ENCODE measurements at regions not wholly inside any gene's neighbourhood (a gene's known extent, or its start where the extent isn't known, plus 50 kb on each side); places are given as distances from the start of the nearest gene placed in this dataset.
"Not testable (repeated sequence)": the region's sequence is repeated elsewhere in the genome, so short reads cannot be mapped to it uniquely, and the experiment has no call there.

- no peak for DNase-seq
Observed at GRCh38 chr15:87752250-87752951, 504.1 kb downstream of the NTRK3 start.

GRCh38 chr15:87748483-87748882 lies 508.1 kb downstream of the NTRK3 start:
- DNase-seq: no peak

DNA sequence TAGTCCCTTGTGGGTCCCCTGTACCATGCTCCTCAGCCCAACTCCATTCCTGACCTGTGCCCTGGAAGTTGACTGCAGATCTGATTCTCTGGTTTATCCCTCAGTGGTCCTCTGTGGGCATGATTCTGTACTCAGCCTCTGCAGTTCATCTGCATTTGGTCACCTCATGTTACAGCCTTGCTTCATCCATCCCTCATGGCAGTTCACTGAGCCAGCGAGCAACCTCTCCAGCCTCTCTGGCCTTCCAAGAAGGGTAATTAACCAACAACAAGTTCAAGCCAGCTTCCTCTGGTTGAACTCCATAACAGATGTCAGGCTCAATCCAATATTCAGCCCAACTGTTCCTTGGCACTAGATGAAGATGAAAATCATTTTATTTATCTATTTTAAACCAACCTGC lies 509.5 kb downstream of the NTRK3 start:
- no peak for DNase-seq

GRCh38 chr15:87746333-87746732 lies 510.2 kb downstream of the NTRK3 start:
- DNase-seq: no peak

GRCh38 chr15:87744815-87745214 lies 511.7 kb downstream of the NTRK3 start:
- DNase-seq: no peak

DNA sequence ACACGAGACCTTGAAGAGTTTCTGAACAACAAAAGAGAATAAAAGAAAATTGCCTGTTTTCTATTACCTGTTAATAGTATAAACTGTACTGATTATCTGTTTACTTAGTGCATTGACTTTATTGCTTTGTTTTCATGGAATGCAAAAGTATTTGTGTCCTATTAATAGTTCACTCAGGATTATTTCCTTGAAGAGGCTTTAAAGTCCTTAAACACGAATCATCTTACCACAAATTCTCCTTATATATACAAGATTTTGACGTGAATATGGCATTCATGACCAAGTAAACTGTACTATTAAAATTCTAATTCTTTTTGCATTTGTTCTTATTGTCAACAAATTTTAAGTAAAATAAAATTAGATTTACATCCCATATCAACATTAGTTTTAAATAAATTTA lies 513.0 kb downstream of the NTRK3 start:
- no peak for DNase-seq

DNA sequence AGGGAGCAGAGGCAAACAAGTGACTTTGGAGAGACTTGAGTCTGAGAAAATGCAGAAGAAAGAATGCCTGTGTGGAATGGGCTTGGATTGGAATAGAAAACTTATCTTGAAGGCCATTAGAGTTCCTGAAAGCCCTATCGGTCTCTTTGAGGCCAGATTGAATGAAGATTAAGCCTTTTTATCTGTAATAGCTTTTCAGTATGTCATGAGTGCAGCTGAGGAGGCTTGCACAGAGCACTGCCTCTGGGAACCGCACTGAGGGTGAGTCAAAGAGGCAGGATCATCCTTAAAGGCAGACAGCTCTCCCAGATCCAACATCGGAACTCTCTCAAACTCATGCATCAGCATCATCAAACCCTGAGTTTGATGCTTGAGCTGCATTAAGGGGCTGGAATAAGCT lies 515.2 kb downstream of the NTRK3 start:
- no peak for DNase-seq

DNA sequence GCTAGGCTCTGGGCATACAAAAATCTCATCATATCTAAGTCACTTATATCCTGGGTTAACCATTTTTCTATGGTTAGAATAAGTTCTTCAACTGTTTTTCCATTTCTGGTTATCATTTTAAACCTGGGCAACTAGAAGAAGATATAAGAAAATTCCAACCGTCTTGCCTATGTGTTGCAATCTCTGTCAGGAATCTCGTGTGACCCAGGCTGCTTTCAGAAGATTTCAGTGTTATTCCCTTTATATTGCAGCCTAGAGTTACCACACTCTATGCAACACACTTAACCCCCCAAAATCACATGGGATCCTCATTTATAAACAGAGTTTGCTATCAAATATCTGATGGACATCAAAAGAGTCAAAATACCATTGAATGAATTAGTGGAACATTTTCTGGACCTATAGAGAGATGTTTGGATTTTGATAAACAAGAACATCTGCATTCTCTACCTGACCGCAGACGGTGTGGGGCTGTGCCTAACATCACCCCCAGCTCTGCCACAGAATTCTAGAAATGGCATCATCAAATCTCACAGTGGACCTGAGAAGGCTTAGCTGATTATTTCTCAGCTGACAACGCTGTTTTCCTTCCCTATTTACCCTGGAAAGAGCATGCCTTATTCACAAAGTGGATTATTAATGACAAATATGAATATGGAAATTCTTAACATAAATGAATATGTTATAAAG lies 515.7 kb downstream of the NTRK3 start:
- no peak for DNase-seq

GRCh38 chr15:87739866-87740265 lies 516.7 kb downstream of the NTRK3 start:
- no peak for DNase-seq

DNA sequence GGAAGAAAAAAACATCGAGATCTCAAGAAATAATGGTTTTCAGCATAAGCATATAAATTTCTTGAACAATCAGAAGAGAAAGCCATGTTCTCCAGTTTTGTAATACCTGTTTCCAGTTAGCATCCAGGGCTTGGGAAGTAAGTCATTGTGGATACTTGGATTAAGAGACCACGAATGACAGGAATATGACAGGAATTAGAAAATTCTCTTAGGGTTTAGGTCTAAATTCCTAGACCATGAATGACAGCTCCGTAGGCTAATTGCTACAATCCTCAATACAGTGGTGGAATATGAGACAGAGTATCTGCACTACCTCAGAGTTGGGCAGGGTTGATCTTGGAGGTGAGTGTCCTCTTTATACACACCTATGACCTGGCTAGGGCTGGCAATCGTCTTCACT lies 517.5 kb downstream of the NTRK3 start:
- DNase-seq: no peak

DNA sequence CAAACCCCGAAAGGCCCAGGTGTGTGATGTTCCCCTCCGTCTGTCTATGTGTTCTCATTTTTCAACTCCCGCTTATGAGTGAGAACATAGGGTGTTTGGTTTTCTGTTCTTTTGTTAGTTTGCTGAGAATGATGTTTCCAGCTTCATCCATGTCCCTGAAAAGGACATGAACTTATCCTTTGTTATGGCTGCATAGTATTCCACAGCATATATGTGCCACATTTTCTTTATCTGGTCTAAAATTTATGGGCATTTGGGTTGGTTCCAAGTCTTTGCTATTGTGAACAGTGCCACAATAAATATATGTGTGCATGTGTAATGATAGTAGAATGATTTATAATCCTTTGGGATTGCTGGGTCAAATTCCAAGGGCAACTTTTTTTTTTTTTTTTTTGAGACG lies 519.1 kb downstream of the NTRK3 start:
- not testable (repeated sequence) for DNase-seq

DNA sequence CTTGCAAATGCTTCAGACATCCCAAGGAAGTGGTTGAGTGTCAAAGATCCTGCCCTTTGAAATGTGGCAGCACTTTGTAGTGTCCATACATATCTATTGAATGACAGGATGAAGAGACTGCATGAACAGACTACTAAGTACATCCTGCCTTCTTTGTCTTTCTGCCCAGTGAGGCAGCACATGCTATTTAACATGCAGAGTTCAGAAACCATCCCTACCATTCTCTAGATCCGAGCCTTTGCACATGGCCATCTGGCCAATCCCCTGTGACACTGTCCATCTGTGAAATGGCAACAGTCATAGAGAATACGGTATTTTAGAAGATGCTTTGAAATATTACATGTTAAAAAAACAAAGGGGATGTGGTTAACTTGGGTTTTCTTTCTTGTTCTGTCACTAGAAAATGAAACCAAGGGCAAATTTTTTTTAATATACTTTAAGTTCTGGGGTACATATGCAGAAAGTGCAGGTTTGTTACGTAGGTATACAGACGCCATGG lies 519.6 kb downstream of the NTRK3 start:
- no peak for DNase-seq

- no peak for DNase-seq
Observed at GRCh38 chr15:87736401-87736800, 520.1 kb downstream of the NTRK3 start.

DNA sequence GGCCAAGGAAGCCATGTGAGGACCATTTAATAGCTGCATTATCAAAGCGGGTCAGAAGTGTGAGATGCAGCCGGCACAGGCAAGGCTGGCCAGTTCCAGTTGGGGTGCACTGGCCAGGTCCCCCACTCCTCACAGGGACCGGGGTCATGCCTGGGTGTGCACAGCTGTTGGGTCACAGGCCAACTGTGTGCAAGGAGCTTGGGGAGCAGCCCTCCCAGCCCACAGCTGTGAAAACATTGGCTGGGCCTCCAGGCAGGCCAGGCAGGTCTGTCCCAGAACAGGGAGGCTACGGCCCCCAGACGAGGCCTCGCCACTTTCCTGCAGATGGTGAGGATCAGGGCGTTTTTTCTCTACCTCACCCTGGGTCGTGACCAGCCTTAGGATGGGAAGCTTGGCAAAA lies 521.0 kb downstream of the NTRK3 start:
- DNase-seq: no peak

DNA sequence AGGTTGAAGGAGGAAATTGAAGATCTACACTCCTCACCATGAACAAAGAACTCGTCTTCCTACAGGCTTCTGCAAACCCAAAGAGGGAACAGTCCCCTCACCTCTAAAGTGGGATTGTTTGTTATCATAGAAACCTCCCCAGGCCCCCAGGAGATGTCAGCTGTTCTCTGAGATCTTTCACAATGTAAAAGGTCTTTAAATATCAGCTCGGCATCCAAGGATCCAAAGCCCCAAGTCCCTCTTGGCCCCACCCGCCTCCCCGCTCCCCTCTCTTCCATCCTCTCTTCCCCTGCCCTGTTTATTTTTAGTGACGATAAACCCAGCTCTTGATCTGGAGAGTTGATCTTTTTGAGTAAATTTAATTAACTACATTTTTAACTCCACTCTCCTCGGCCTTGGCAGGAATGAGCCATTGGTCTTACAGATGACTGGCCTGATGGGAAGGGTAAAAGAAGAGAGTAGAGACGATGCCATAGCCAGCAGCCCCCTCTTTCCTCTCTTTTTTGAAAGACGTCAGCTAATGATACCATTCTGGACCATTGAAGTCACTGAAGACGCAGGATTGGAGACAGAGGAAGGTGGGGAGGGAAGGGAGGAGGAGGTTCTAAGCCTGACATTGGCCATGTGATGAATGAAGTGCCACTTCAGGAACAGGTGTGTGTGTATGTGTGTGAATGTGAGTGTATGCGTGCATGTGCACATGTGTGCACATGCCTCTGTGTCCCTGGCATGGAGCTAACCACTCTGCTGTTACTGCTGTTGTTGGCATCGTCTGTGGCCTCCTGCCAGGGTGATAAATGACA lies 521.8 kb downstream of the NTRK3 start:
- DNase-seq: no peak

- no peak for DNase-seq
Observed at GRCh38 chr15:87733977-87734376, 522.6 kb downstream of the NTRK3 start.

DNA sequence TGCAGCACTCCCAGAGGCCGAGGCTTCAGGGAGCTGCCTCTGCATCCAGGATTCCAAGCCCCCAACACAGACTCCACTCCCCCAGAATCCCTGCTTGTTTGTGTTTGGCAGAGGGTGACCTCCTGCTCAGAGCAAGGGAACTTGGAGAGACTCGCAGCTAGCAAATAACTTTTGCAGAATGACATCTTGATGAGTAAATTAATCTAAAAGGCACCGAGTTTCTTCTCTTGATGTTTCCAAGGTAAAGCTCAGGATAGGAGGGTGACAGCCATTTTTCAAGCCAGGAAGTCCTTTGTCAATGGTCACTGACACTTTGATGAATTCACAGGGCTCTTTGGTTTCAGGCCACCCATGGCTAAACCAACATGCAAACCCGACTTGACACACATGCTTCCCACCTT lies 523.0 kb downstream of the NTRK3 start:
- no peak for DNase-seq

- no peak for DNase-seq
Observed at GRCh38 chr15:87732976-87733375, 523.6 kb downstream of the NTRK3 start.

DNA sequence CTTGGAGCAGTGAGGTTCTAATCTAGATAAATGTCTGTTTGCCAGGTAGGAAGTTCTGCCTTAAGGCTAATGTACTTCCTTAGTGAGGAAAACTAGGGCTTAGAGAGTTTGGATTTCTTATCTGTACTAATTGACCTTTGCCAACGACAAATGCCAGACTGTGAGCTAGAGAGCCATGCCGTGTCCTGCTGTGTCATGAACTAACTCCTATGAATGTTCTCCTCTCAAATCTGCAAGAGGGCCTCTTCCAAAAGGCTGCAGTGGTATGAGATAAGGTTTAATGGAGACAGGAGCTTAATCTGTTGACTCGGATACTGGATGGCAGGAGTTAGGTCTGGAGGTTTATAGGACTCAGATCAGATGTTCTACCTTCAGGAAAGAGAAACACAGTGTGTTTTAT lies 524.9 kb downstream of the NTRK3 start:
- no peak for DNase-seq

GRCh38 chr15:87730706-87731105 lies 525.8 kb downstream of the NTRK3 start:
- DNase-seq: no peak

DNA sequence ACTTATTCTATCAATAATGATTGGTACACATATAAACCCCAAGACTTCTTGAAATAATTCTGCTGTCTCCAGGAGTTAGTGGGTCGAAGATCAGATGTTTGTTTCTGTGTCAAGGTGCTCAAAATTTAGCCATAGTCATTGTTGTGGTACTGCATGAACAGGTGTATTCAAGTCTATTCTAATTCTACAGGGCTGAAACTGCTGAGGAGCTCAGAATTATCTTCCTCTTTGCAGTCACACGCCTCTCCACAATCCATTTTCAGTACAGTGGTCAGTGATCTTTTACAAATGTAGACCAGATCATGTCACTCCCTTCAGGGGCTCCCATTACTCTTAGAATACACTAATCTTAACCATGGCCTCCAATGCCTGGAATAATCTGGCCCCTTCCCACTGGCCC lies 527.5 kb downstream of the NTRK3 start:
- no peak for DNase-seq

DNA sequence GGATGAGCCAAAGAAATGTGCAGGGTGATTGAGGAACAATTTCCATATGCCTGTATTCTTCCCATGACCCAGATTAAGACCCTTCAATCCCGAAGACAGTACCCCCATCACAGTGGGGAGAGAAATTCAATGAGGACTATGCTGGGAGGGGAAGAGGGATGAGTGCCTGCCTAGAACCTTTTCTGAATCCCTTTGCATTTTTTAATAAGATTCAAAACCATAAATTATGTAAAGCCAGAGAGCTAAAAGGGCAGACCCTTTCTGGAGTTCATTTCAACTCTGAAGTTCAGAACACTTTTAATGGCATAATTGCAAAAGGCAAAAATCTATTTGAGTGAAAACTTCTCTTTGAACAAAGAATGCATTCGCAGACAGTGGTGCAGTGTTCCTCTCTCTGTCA lies 529.5 kb downstream of the NTRK3 start:
- no peak for DNase-seq

DNA sequence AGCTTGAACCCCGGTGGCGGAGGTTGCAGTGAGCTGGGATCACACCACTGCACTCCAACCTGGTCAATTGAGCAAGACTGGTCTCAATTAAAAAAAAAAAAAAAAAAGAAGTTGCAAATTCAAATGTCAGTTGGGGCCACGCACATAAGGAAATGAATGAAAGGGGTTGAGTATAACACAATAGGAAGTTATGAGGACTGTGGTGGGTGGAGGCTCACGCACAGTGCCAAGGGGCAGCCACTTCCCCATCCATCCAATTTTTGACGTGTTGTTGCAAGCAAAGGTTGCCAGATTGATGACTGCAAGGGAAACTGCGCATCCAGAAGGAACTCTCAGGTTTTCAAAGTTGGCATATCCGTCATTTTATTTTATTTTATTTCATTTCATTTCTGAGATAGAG lies 532.2 kb downstream of the NTRK3 start:
- DNase-seq: no peak
